Mammary epithelial cell (primary cell): ENCODE measurements at regions not wholly inside any gene's neighbourhood (a gene's known extent, or its start where the extent isn't known, plus 50 kb on each side); places are given as distances from the start of the nearest gene placed in this dataset.

Experiments
- EZH2 ChIP-seq: IDR thresholded peaks from 2 replicates; pipeline ENCODE4 v1.6.1; 2012; ENCODE audit warnings: low read length, inconsistent platforms, borderline replicate concordance
- TF ChIP-seq, protein P1 (sequence below), 2 donors: IDR thresholded peaks in 1 of 2; conservative IDR thresholded peaks in 1 of 2; 2 replicates each; pipeline ENCODE4 v1.5.1; 2011 to 2012; ENCODE audit warnings: inconsistent platforms in 2 of 2, low read length in 2 of 2, mild to moderate bottlenecking in 2 of 2, control low read depth in 1 of 2, low read depth in 1 of 2; ENCODE audit not compliant: insufficient read depth in 1 of 2; ENCODE audit errors: extremely low read depth in 1 of 2

- TF ChIP-seq, protein P1, sequence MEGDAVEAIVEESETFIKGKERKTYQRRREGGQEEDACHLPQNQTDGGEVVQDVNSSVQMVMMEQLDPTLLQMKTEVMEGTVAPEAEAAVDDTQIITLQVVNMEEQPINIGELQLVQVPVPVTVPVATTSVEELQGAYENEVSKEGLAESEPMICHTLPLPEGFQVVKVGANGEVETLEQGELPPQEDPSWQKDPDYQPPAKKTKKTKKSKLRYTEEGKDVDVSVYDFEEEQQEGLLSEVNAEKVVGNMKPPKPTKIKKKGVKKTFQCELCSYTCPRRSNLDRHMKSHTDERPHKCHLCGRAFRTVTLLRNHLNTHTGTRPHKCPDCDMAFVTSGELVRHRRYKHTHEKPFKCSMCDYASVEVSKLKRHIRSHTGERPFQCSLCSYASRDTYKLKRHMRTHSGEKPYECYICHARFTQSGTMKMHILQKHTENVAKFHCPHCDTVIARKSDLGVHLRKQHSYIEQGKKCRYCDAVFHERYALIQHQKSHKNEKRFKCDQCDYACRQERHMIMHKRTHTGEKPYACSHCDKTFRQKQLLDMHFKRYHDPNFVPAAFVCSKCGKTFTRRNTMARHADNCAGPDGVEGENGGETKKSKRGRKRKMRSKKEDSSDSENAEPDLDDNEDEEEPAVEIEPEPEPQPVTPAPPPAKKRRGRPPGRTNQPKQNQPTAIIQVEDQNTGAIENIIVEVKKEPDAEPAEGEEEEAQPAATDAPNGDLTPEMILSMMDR (conservative IDR thresholded peaks at IDR 0.05 in 1 of 2, IDR thresholded peaks at IDR 0.05 in 1 of 2; ENCODE audit: extremely low read depth in 1 of 2, insufficient read depth in 1 of 2, low read depth in 1 of 2, low read length in 2 of 2): no peak
- TF ChIP-seq EZH2: no peak
Observed at GRCh38 chr2:215505044-215505786, 69.3 kb upstream of the FN1 start.
